Fibroblast of lung (primary cell): ENCODE measurements at regions not wholly inside any gene's neighbourhood (a gene's known extent, or its start where the extent isn't known, plus 50 kb on each side); places are given as distances from the start of the nearest gene placed in this dataset.

Experiments
- EZH2 ChIP-seq: IDR thresholded peaks from 2 replicates; pipeline ENCODE4 v1.5.1; 2012; ENCODE audit warnings: low read length, control low read depth, mild to moderate bottlenecking; ENCODE audit errors: missing control alignments
- TF ChIP-seq, protein P1 (sequence below), 2 donors: IDR thresholded peaks in 1 of 2; conservative IDR thresholded peaks in 1 of 2; 1 replicate in 1 of 2; 2 replicates in 1 of 2; pipeline ENCODE4 v1.5.1; 2011 to 2012; ENCODE audit warnings: low read length in 2 of 2, control low read depth in 1 of 2, inconsistent platforms in 1 of 2, low read depth in 1 of 2, mild to moderate bottlenecking in 1 of 2

GRCh38 chr4:147400721-147401120 lies 80.2 kb upstream of the EDNRA start:
- TF ChIP-seq, protein P1, sequence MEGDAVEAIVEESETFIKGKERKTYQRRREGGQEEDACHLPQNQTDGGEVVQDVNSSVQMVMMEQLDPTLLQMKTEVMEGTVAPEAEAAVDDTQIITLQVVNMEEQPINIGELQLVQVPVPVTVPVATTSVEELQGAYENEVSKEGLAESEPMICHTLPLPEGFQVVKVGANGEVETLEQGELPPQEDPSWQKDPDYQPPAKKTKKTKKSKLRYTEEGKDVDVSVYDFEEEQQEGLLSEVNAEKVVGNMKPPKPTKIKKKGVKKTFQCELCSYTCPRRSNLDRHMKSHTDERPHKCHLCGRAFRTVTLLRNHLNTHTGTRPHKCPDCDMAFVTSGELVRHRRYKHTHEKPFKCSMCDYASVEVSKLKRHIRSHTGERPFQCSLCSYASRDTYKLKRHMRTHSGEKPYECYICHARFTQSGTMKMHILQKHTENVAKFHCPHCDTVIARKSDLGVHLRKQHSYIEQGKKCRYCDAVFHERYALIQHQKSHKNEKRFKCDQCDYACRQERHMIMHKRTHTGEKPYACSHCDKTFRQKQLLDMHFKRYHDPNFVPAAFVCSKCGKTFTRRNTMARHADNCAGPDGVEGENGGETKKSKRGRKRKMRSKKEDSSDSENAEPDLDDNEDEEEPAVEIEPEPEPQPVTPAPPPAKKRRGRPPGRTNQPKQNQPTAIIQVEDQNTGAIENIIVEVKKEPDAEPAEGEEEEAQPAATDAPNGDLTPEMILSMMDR (conservative IDR thresholded peaks at IDR 0.05 in 1 of 2, IDR thresholded peaks at IDR 0.05 in 1 of 2; ENCODE audit: low read depth in 1 of 2, low read length in 2 of 2) = no peak
- no peak for TF ChIP-seq EZH2
